HG03342 (cell line): ENCODE measurements at regions not wholly inside any gene's neighbourhood (a gene's known extent, or its start where the extent isn't known, plus 50 kb on each side); places are given as distances from the start of the nearest gene placed in this dataset.

Experiments used
- ATAC-seq: cut with Tn5 transposase; IDR thresholded peaks from one replicate; pipeline ENCODE4 v1.9.1; 2021; ENCODE audit warnings: mild to moderate bottlenecking, moderate library complexity; ENCODE audit not compliant: unreplicated experiment

GRCh38 chr1:234940841-234941240 lies 187.8 kb downstream of the TOMM20 start:
- ATAC-seq: no peak

- ATAC-seq: no peak
Observed at GRCh38 chr1:234938924-234939323, 189.7 kb downstream of the TOMM20 start.

GRCh38 chr1:234938135-234938534 lies 190.5 kb downstream of the TOMM20 start:
- ATAC-seq: no peak

GRCh38 chr1:234936612-234937389 lies 191.8 kb downstream of the TOMM20 start:
- no peak for ATAC-seq

GRCh38 chr1:234934611-234935033 lies 194.0 kb downstream of the TOMM20 start:
- no peak for ATAC-seq

- ATAC-seq: peak; percentile 84
Observed at GRCh38 chr1:234933475-234933874, 195.2 kb downstream of the TOMM20 start.

DNA sequence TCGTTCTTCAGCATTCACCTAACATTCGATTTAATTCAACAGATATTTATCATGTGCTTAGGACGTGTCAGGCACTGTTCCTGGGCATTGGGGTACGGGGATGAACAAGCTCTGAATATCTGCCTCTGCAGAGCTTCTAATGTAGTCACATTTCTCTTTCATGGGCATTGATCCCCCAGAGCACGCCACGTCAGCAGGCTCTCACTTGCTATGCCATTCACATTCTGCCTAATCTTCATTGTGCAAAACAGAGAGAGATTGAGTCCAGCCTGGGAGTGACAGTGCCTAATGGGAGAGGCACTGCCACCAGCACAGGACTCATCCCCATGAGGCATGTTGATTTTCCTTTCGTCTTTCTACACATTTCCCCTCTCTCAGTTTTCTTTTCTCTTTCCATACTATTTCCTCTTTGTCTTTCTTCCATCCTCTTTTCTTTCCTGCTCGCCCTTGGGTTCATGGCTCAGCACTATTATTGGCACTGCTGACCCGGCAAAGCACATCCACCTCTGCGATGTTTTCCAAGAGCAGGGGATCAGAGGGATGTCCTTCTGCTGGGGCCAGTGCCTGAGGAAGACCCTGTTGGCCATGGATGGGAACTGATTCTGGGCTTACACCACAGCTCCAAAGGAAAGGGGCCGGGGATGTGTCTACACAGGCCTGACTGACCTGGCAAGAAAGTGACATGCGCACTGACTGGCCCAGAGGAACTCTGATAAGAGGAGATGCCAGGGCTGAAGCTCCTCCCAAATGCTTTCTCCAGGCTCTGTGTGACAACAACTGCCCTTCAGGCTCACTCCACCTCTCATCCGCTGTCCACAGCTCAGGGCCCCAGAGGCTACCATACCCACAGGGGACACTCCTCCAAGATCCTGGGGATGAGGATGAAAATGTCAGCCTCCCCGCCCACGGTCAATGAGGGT lies 195.9 kb downstream of the TOMM20 start:
- peak; percentile 19 for ATAC-seq

DNA sequence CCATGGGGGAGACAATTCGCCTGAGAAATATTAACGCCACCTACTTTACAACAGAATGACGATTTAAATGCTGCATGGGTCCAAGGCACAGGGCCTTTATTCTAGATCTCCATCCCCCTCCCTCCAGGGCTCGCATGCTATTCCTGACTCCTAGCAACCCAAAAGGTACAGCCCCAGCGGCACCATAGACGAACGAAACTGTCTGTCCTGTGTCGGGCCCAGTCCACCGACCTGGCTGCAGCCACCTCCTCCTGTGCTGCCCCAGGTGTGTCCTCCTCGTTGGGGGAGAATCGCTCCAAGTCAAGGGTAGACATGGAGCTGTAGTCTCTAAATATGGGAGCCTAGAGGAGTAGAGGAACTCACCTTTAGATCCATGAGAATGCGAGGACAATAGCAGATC lies 196.5 kb downstream of the TOMM20 start:
- no peak for ATAC-seq

- ATAC-seq: no peak
Observed at GRCh38 chr1:234931404-234931973, 197.1 kb downstream of the TOMM20 start.

DNA sequence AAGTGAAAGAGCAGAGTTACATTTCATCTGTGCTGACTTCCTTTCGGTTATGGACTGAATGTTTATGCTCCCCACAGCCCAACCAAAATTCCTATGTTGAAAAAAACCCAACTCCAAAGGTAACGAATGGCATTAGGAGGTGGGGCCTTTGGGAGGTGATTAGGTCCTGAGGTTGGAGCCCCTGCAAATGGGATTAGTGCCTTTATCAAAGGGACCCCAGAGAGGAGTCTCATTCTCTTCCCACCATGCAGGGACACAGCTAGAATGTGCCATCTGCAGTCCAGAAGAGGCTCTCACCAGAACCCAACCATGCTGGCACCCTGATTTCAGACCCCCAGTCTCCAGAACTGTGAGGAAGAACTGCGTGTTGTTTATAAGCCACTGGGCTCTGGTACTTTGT lies 199.3 kb downstream of the TOMM20 start:
- ATAC-seq: no peak

GRCh38 chr1:234928642-234929041 lies 200.0 kb downstream of the TOMM20 start:
- no peak for ATAC-seq

GRCh38 chr1:234927971-234928640 lies 200.5 kb downstream of the TOMM20 start:
- no peak for ATAC-seq

DNA sequence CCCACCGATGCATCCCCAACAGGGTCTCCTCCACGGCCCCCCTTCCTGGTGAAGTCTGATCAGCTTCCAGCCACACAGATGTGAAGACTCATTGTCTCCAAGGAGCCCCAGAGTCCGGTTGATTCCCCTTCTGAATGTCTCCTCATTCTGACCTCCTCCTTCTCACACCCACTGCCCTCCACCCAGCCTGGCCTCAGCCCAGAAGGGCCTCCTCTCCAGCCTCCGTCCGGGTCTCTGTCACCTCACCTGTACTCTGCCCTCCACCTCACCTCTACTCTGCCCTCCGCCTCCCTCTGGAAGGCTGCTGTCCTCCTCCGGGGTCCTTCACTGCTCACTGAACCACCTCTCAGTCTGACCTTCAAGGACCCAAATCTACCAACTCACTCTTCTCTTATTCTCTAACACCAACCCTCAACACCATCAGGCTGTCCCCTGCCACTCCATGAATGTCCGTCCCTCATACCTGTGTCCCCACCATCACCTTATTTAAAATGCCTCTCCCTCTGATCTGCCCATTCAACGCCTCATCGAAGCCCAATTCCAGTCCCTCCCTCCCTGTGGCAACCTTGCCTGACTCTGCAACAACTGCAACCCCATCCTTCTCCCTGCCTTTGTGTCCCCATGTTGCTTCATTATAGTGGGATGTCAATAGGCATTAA lies 201.2 kb downstream of the TOMM20 start:
- peak; percentile 2 for ATAC-seq

- peak; percentile 90 for ATAC-seq
Observed at GRCh38 chr1:234926559-234927311, 201.9 kb downstream of the TOMM20 start.

- ATAC-seq: no peak
Observed at GRCh38 chr1:234926264-234926558, 202.4 kb downstream of the TOMM20 start.

DNA sequence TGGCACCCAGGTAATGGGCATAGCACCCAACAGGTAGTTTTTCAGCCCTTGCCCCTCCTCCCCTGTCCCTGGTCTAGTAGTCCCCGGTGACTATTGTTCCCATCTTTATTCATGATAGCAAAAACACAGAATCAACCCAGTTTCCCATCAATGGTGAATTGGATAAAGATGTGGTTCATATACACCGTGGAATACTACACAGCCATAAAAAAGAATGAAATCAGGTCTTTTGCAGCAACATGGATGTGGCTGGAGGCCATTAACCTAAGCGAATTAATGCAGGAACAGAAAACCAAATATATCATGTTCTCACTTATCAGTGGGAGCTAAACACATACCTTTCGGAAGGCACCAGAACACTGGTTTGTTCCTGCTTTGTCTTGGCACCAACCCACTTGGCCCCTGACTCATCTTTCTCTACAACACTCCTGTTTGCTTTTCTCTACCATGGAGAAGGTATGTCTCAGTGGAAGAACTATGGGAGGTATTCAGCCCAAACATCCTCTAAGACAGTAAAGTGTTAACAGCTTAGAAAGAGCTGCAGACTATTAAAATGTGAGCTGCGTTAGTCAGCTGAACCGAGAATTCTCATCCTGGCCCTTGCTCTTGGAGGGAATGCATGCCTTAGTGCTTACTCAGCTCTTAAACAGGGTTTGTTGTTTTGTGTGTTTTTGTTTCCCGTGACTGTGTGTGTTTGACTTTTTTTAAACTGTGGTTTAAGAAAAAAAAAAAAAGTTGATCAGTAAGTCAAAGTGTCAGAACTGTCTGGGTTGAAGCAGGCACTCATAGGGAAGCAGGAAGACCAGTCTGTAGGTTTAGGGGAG lies 203.0 kb downstream of the TOMM20 start:
- ATAC-seq: no peak

DNA sequence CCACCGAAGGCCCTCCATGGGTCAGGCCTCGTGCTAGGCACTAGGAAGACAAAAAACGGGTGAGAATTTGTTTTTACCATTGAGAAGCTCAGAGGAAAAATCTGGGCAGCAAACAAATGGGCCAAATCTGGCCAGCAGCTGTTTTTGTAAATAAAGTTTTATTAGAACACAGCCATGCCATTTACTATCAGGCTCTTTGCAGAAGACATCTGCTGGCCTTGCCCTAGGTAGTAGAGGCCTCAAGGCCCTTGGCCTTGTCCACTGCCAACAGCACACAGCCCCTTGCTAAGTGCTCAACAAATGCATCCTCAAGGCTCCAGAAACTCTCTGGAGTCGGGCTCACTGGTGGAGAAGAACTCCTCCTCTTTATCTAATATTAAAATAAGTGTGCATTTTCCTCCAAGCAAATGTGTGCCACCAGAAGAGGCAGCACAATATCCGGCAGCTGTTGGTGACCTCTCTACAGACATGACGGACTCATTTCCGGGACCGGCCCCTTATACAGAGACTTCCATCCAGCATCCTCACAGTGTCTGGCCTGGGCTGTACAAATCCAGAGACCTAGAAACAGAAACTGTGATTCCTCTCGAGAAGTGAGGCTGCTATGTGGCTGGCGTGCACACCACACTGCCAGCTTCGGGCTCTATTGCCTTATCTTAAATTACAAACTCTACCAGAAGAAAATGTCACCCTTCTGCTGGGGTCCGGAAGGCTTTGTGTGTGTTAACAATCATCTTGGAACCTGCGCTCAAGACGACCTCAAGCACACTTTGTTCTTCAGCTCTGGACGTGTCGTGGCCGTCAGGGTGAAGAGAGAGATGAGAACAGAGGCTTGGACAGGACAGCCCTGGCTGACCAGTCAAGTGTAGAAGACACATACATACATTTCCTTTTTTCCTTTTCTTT lies 203.9 kb downstream of the TOMM20 start:
- ATAC-seq: no peak

GRCh38 chr1:234923626-234924025 lies 205.0 kb downstream of the TOMM20 start:
- ATAC-seq: no peak
